Calu3 (cell line): ENCODE measurements at regions not wholly inside any gene's neighbourhood (a gene's known extent, or its start where the extent isn't known, plus 50 kb on each side); places are given as distances from the start of the nearest gene placed in this dataset.

Experiments
- BruUV-seq: library from RNA; stranded (reverse); fragments of 400-500 nt; replicated peaks from 2 replicates; lab custom pipeline; 2021; lab: Mats Ljungman, UMichigan
- CTCF ChIA-PET: fragments of 300-600 bp; sonication (Branson Sonifier 250); formaldehyde crosslinking; loops from one replicate; lab custom pipeline; 2022; ENCODE audit warnings: antibody characterized with exemption; lab: Charles Lee
- DNase-seq: peaks from one replicate; pipeline ENCODE4 v3.0.0; 2022
- H3K27ac Mint-ChIP-seq: one replicate; pipeline ENCODE4 v1.8.0; 2022; ENCODE audit warnings: mixed read lengths; ENCODE audit not compliant: unreplicated experiment
- H3K27me3 Mint-ChIP-seq: one replicate; pipeline ENCODE4 v1.8.0; 2022; ENCODE audit warnings: mixed read lengths; ENCODE audit not compliant: unreplicated experiment
- H3K36me3 Mint-ChIP-seq: one replicate; pipeline ENCODE4 v1.8.0; 2022; ENCODE audit warnings: mild to moderate bottlenecking, moderate library complexity, mixed read lengths; ENCODE audit not compliant: insufficient read depth, unreplicated experiment
- H3K4me1 Mint-ChIP-seq: one replicate; pipeline ENCODE4 v1.8.0; 2022; ENCODE audit warnings: mild to moderate bottlenecking, low read depth, mixed read lengths; ENCODE audit not compliant: unreplicated experiment
- H3K4me3 Mint-ChIP-seq: one replicate; pipeline ENCODE4 v1.8.0; 2022; ENCODE audit warnings: mild to moderate bottlenecking, low read depth, moderate library complexity, mixed read lengths; ENCODE audit not compliant: unreplicated experiment
- H3K9me3 Mint-ChIP-seq: one replicate; pipeline ENCODE4 v1.8.0; 2022; ENCODE audit warnings: low read depth, mixed read lengths; ENCODE audit not compliant: unreplicated experiment
- intact Hi-C: fragments of 100-400 bp; cut with micrococcal nuclease; formaldehyde crosslinking; loops from one replicate; pipeline ENCODE4 v1.10.0; 2022; ENCODE audit not compliant: unreplicated experiment
- TF ChIP-seq, protein P1 (sequence below): fragments of 200-600 bp; IDR thresholded peaks from one replicate; pipeline ENCODE4 v1.8.0; 2022; ENCODE audit warnings: antibody characterized with exemption; ENCODE audit not compliant: unreplicated experiment

- peaks cover 12% of the 10 kb centered on the region for H3K36me3 Mint-ChIP-seq
Observed at GRCh38 chr9:27625751-27626150, 52.5 kb upstream of the C9orf72 start.

GRCh38 chr9:27626244-27627187, 53.2 kb upstream of the C9orf72 start:
- peak overlapping the region; percentile 60 for H3K27ac Mint-ChIP-seq
- CTCF ChIA-PET, result interaction anchor here (0.6 to 0.8 kb wide), 3 partner anchors 10 to 23 kb away, joined by 3 to 4 read pairs (median 3); no protein-coding TSS in a partner anchor
- peak; percentile 47 for DNase-seq

More at GRCh38 chr9:27625751-27626150, 52.5 kb upstream of the C9orf72 start:
- peak overlapping the region; percentile 60 for H3K27ac Mint-ChIP-seq
- intact Hi-C loops, result loop anchor here (2.0 to 10.0 kb wide), 2 partner anchors 55 to 79 kb away; no protein-coding TSS in a partner anchor
- peaks cover 4% of the 10 kb centered on the region for H3K9me3 Mint-ChIP-seq
- H3K4me1 Mint-ChIP-seq, result peaks cover 63% of the 10 kb centered on the region
- TF ChIP-seq, protein P1, sequence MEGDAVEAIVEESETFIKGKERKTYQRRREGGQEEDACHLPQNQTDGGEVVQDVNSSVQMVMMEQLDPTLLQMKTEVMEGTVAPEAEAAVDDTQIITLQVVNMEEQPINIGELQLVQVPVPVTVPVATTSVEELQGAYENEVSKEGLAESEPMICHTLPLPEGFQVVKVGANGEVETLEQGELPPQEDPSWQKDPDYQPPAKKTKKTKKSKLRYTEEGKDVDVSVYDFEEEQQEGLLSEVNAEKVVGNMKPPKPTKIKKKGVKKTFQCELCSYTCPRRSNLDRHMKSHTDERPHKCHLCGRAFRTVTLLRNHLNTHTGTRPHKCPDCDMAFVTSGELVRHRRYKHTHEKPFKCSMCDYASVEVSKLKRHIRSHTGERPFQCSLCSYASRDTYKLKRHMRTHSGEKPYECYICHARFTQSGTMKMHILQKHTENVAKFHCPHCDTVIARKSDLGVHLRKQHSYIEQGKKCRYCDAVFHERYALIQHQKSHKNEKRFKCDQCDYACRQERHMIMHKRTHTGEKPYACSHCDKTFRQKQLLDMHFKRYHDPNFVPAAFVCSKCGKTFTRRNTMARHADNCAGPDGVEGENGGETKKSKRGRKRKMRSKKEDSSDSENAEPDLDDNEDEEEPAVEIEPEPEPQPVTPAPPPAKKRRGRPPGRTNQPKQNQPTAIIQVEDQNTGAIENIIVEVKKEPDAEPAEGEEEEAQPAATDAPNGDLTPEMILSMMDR, result no peak
- BruUV-seq, result no TSS peak
- CTCF ChIA-PET, result interaction anchor here (0.6 to 0.8 kb wide), 2 partner anchors 16 to 23 kb away, joined by 3 read pairs; no protein-coding TSS in a partner anchor
- H3K27me3 Mint-ChIP-seq, result no peaks in the 10 kb centered on the region
- peak overlapping the region; percentile 55 for H3K4me3 Mint-ChIP-seq
- DNase-seq, result no peak

DNA sequence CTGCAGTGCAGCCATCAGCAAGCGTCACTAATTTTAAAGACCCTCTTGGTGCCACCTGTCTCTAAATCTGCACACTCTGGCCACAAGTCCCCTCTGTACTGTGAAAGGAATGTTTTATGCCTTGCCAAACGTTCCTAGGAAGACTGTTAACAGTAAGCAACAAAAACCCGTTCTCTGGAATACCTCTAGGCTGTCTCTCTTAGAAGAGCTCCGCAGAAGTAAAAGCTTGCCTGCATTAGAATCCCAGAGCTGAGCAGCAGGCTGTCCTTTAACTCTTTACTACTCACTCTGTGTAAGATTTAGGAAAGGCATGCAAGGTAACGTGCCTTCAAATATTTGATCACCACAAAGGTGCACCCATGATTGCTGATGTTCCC, 53.9 kb upstream of the C9orf72 start:
- Mint-ChIP-seq H3K27me3 (no peaks in the 10 kb centered on the region), H3K27ac (peak overlapping the region; percentile 60), H3K36me3 (peaks cover 13% of the 10 kb centered on the region), H3K4me3 (peak overlapping the region; percentile 55), H3K4me1 (peaks cover 71% of the 10 kb centered on the region), H3K9me3 (peaks cover 10% of the 10 kb centered on the region)
- TF ChIP-seq, protein P1, result no peak
- CTCF ChIA-PET, result no interaction called here
- no peak for DNase-seq
- BruUV-seq, result no TSS peak
- intact Hi-C loops, result loop anchor here (2.0 to 10.0 kb wide), 2 partner anchors 56 to 78 kb away; no protein-coding TSS in a partner anchor

More at GRCh38 chr9:27626244-27627187, 53.2 kb upstream of the C9orf72 start:
- peaks cover 10% of the 10 kb centered on the region for H3K9me3 Mint-ChIP-seq
- TF ChIP-seq, protein P1, result no peak
- no peaks in the 10 kb centered on the region for H3K27me3 Mint-ChIP-seq
- BruUV-seq, result no TSS peak
- peaks cover 70% of the 10 kb centered on the region for H3K4me1 Mint-ChIP-seq
- peaks cover 13% of the 10 kb centered on the region for H3K36me3 Mint-ChIP-seq
- intact Hi-C loops, result loop anchor here (2.0 to 10.0 kb wide), 2 partner anchors 56 to 78 kb away; no protein-coding TSS in a partner anchor
- H3K4me3 Mint-ChIP-seq, result peak overlapping the region; percentile 55

DNA sequence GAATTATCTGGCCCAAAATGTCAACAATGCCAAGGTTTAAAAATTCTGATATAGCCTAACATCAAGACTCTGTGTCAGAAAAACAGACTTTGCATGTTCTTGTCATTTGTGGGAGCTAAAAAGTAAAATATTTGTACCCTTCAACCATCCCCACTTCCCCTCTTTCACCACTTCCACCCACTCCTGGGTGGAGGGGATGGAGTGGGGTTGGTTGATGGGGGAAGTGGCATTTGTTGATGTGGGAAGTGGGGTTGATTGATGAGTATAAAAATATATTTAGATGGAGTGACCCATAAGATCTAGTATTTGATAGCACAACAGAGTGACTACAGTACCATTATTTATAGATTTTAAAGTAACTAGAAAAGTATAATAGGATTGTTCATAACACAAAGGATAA, 55.0 kb upstream of the C9orf72 start:
- Mint-ChIP-seq H3K4me1 (peaks cover 71% of the 10 kb centered on the region), H3K9me3 (peaks cover 10% of the 10 kb centered on the region), H3K36me3 (peaks cover 13% of the 10 kb centered on the region)

More for the DNA sequence above, 55.0 kb upstream of the C9orf72 start:
- no peak for DNase-seq
- BruUV-seq, result no TSS peak
- intact Hi-C loops, result loop anchor here (10.0 kb wide), 1 partner anchor 76 kb away; no protein-coding TSS in a partner anchor
- CTCF ChIA-PET, result no interaction called here
- TF ChIP-seq, protein P1, result no peak
- H3K4me3 Mint-ChIP-seq, result no peak overlapping the region
- H3K27ac Mint-ChIP-seq, result no peak overlapping the region
- H3K27me3 Mint-ChIP-seq, result no peaks in the 10 kb centered on the region
